ENCODE measurements at regions not wholly inside any gene's neighbourhood (a gene's known extent, or its start where the extent isn't known, plus 50 kb on each side); places are given as distances from the start of the nearest gene placed in this dataset.

- TF ChIP-seq CTCF (IDR thresholded peaks at IDR 0.05; ENCODE audit: insufficient read depth, low read length, poor library complexity, severe bottlenecking), result no peak
- no peak for DNase-seq (ENCODE audit: low read depth)
- H3K27me3 ChIP-seq (ENCODE audit: control insufficient read depth, insufficient read depth, low read length), result no peaks in the 10 kb centered on the region
- H3K4me3 ChIP-seq (ENCODE audit: low read depth, low read length), result no peak overlapping the region
- H3K36me3 ChIP-seq (ENCODE audit: control insufficient read depth, insufficient read depth, low read length), result no peaks in the 10 kb centered on the region
Observed at GRCh38 chr6:14673201-14673600, 555.6 kb downstream of the CD83 start.

- no peaks in the 10 kb centered on the region for H3K36me3 ChIP-seq (ENCODE audit: control insufficient read depth, insufficient read depth, low read length)
- H3K4me3 ChIP-seq (ENCODE audit: low read depth, low read length), result no peak overlapping the region
- H3K27me3 ChIP-seq (ENCODE audit: control insufficient read depth, insufficient read depth, low read length), result no peaks in the 10 kb centered on the region
- DNase-seq (ENCODE audit: low read depth), result no peak
- TF ChIP-seq CTCF (IDR thresholded peaks at IDR 0.05; ENCODE audit: insufficient read depth, low read length, poor library complexity, severe bottlenecking), result no peak
Observed at GRCh38 chr6:14674458-14674857, 556.9 kb downstream of the CD83 start.

GRCh38 chr6:14674867-14675648, 557.5 kb downstream of the CD83 start:
- TF ChIP-seq CTCF (IDR thresholded peaks at IDR 0.05; ENCODE audit: insufficient read depth, low read length, poor library complexity, severe bottlenecking), result no peak
- H3K27me3 ChIP-seq (ENCODE audit: control insufficient read depth, insufficient read depth, low read length), result no peaks in the 10 kb centered on the region
- DNase-seq (ENCODE audit: low read depth), result no peak
- H3K36me3 ChIP-seq (ENCODE audit: control insufficient read depth, insufficient read depth, low read length), result no peaks in the 10 kb centered on the region
- H3K4me3 ChIP-seq (ENCODE audit: low read depth, low read length), result no peak overlapping the region

GRCh38 chr6:14676064-14676463, 558.5 kb downstream of the CD83 start:
- H3K36me3 ChIP-seq (ENCODE audit: control insufficient read depth, insufficient read depth, low read length), result no peaks in the 10 kb centered on the region
- no peak overlapping the region for H3K4me3 ChIP-seq (ENCODE audit: low read depth, low read length)
- TF ChIP-seq CTCF (IDR thresholded peaks at IDR 0.05; ENCODE audit: insufficient read depth, low read length, poor library complexity, severe bottlenecking), result no peak
- DNase-seq (ENCODE audit: low read depth), result no peak
- H3K27me3 ChIP-seq (ENCODE audit: control insufficient read depth, insufficient read depth, low read length), result no peaks in the 10 kb centered on the region

- Histone ChIP-seq H3K36me3 (ENCODE audit: control insufficient read depth, insufficient read depth, low read length) (no peaks in the 10 kb centered on the region), H3K4me3 (ENCODE audit: low read depth, low read length) (no peak overlapping the region), H3K27me3 (ENCODE audit: control insufficient read depth, insufficient read depth, low read length) (no peaks in the 10 kb centered on the region)
- DNase-seq (ENCODE audit: low read depth), result no peak
- TF ChIP-seq CTCF (IDR thresholded peaks at IDR 0.05; ENCODE audit: insufficient read depth, low read length, poor library complexity, severe bottlenecking), result no peak
Observed at GRCh38 chr6:14676977-14677781, 559.6 kb downstream of the CD83 start.
